DND-41 (cell line): ENCODE measurements at regions not wholly inside any gene's neighbourhood (a gene's known extent, or its start where the extent isn't known, plus 50 kb on each side); places are given as distances from the start of the nearest gene placed in this dataset.

Experiments
- EZH2 ChIP-seq: IDR thresholded peaks from 3 replicates; pipeline ENCODE4 v1.6.1; 2012; ENCODE audit warnings: borderline replicate concordance, low read depth, mild to moderate bottlenecking, moderate library complexity, low read length, inconsistent platforms; ENCODE audit not compliant: severe bottlenecking
- TF ChIP-seq, protein P1 (sequence below): IDR thresholded peaks from 2 replicates; pipeline ENCODE4 v1.5.1; 2012; ENCODE audit warnings: borderline replicate concordance, low read length, moderate library complexity, mild to moderate bottlenecking; ENCODE audit not compliant: poor library complexity, severe bottlenecking; ENCODE audit errors: extremely low read depth

DNA sequence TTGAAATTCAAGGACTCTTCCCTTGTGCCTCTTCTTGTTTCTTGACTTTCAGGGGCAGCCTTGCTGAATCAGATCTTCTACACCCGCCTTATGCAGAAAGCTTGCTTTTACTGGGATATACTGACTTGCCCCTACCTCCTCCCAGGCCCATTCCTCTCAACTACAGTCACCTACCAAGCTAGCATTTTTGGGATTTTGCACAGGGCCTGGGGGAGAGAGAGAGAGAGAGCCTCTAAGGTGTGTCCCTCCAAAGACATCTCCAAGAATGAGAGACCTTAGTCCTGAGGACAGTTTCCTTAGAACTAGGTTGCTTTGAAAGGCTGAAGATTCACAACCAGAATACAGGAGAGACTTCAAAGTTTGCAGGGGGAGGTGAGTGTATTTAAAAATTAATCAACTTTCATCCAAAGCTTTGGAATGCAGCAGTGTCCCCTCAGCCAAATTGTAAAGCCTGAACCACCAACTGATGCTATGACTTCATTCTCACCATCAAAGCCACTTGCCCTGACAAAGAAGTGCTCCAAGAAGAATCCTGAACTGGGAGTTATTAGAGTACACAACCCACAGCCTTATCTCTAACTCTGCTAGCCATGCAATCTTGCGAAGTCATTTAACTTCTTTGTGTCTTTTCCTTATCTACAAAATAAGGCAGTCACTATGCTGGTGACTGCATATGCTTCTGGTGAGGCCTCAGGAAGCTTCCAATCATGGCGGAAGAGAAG is 96.1 kb upstream of the EGLN3 start:
- TF ChIP-seq, protein P1, sequence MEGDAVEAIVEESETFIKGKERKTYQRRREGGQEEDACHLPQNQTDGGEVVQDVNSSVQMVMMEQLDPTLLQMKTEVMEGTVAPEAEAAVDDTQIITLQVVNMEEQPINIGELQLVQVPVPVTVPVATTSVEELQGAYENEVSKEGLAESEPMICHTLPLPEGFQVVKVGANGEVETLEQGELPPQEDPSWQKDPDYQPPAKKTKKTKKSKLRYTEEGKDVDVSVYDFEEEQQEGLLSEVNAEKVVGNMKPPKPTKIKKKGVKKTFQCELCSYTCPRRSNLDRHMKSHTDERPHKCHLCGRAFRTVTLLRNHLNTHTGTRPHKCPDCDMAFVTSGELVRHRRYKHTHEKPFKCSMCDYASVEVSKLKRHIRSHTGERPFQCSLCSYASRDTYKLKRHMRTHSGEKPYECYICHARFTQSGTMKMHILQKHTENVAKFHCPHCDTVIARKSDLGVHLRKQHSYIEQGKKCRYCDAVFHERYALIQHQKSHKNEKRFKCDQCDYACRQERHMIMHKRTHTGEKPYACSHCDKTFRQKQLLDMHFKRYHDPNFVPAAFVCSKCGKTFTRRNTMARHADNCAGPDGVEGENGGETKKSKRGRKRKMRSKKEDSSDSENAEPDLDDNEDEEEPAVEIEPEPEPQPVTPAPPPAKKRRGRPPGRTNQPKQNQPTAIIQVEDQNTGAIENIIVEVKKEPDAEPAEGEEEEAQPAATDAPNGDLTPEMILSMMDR: no peak
- no peak for TF ChIP-seq EZH2
